ENCODE measurements at regions not wholly inside any gene's neighbourhood (a gene's known extent, or its start where the extent isn't known, plus 50 kb on each side); places are given as distances from the start of the nearest gene placed in this dataset.

DNA sequence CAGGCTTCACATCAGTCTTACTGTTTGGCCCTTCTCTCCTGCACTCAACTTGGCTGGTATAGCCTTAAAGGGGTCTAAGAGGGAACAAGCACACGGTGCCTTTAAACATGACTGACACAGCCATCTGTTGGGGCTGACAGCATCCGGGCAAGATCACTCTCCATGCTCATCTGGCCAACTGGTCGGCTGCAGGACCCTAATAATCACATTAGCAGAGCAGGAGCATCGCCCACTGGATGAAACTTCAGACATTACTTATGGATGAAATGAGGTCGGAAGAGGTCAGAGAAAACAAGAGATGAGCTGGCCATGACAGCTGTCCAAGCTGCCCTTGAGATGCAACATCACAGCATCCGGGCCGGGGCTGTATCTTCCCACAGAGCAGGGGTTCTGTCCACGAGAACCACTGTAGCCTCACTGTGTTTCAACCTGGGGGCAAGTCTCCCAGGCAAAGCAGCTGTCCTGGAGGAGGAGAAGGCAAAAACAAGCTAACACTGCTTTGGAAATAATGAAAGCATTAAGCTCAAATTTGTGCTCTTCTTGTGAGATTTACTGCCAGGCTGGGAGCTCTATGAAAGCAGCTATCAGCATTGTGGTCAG is 94.4 kb upstream of the TTC29 start:
- Histone ChIP-seq H3K4me3 (no peak overlapping the region), H3K36me3 (no peaks in the 10 kb centered on the region), H3K27ac (no peak overlapping the region), H3K9me3 (no peaks in the 10 kb centered on the region), H3K4me1 (replicated peaks) (no peaks in the 10 kb centered on the region), H3K27me3 (replicated peaks; ENCODE audit: insufficient read depth) (no peaks in the 10 kb centered on the region)
- WGBS = 94% methylated on average over 8 of the region's 8 CpGs
- TF ChIP-seq, protein P1, sequence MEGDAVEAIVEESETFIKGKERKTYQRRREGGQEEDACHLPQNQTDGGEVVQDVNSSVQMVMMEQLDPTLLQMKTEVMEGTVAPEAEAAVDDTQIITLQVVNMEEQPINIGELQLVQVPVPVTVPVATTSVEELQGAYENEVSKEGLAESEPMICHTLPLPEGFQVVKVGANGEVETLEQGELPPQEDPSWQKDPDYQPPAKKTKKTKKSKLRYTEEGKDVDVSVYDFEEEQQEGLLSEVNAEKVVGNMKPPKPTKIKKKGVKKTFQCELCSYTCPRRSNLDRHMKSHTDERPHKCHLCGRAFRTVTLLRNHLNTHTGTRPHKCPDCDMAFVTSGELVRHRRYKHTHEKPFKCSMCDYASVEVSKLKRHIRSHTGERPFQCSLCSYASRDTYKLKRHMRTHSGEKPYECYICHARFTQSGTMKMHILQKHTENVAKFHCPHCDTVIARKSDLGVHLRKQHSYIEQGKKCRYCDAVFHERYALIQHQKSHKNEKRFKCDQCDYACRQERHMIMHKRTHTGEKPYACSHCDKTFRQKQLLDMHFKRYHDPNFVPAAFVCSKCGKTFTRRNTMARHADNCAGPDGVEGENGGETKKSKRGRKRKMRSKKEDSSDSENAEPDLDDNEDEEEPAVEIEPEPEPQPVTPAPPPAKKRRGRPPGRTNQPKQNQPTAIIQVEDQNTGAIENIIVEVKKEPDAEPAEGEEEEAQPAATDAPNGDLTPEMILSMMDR (IDR thresholded peaks at IDR 0.05) = no peak
- TF ChIP-seq POLR2A (IDR thresholded peaks at IDR 0.05) = no peak
- DNase-seq (ENCODE audit: low spot score) = no peak
- intact Hi-C loops (cut with DNase I) = no loop called here

DNA sequence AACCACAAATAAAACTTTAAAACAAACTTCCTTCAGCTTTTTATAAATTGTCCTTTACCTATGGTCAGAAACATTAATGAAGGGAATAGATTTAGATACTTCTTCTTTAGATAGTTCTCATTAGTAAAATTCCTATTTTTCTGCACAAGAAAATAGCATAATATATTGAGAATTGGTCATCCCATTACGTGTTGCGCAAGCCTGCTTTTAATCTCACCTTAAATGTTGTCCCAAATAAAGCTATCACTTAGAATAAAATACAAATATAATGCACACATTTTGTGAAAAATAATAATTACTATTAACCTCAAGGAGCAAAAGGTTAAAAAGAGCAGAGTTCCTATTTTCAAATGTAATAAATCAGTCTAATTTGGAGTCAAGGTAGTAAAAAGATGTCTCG is 95.2 kb upstream of the TTC29 start:
- Histone ChIP-seq H3K27ac (no peak overlapping the region), H3K36me3 (no peaks in the 10 kb centered on the region), H3K27me3 (replicated peaks; ENCODE audit: insufficient read depth) (no peaks in the 10 kb centered on the region), H3K9me3 (no peaks in the 10 kb centered on the region), H3K4me1 (replicated peaks) (no peaks in the 10 kb centered on the region), H3K4me3 (no peak overlapping the region)
- TF ChIP-seq POLR2A (IDR thresholded peaks at IDR 0.05) (no peak), POLR2AphosphoS5 (IDR thresholded peaks at IDR 0.05) (no peak)
- TF ChIP-seq, protein P1 (IDR thresholded peaks at IDR 0.05) = no peak
- intact Hi-C loops (cut with DNase I) = no loop called here
- WGBS = 84% methylated on average over 3 of the region's 3 CpGs
- no peak for DNase-seq (ENCODE audit: low spot score)

GRCh38 chr4:147041376-147041775 is 95.7 kb upstream of the TTC29 start:
- no peaks in the 10 kb centered on the region for H3K9me3 ChIP-seq
- no peaks in the 10 kb centered on the region for H3K27me3 ChIP-seq (replicated peaks; ENCODE audit: insufficient read depth)
- intact Hi-C loops (cut with DNase I) = no loop called here
- H3K27ac ChIP-seq = no peak overlapping the region
- no peak for TF ChIP-seq POLR2A (IDR thresholded peaks at IDR 0.05)
- no peaks in the 10 kb centered on the region for H3K36me3 ChIP-seq
- H3K4me3 ChIP-seq = no peak overlapping the region
- 43% methylated on average over 4 of the region's 4 CpGs for WGBS
- no peaks in the 10 kb centered on the region for H3K4me1 ChIP-seq (replicated peaks)
- DNase-seq (ENCODE audit: low spot score) = no peak

DNA sequence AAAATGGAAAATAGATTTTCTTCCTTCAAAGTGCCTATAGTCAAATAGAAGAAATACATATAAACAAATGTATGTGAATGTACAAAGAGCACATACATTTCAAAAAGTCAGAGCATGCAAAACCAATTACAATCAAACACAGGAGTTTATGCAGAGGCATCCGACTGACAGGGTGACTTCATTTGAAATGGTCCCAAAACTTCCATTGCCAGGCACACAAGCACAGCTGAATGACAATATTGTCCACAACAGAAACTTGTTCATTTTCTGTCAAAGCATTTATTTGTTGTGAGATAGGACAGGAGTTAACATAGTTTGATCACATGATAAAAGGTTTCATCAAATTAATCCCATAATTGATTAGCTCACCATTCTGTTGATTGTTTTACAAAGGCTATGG is 96.4 kb upstream of the TTC29 start:
- H3K4me3 ChIP-seq = no peak overlapping the region
- no peaks in the 10 kb centered on the region for H3K36me3 ChIP-seq
- TF ChIP-seq, protein P1 (IDR thresholded peaks at IDR 0.05) = no peak
- TF ChIP-seq POLR2A (IDR thresholded peaks at IDR 0.05) = no peak
- no peak for TF ChIP-seq POLR2AphosphoS5 (IDR thresholded peaks at IDR 0.05)
- intact Hi-C loops (cut with DNase I) = no loop called here
- no peaks in the 10 kb centered on the region for H3K27me3 ChIP-seq (replicated peaks; ENCODE audit: insufficient read depth)
- no peaks in the 10 kb centered on the region for H3K9me3 ChIP-seq
- no peak for DNase-seq (ENCODE audit: low spot score)
- 57% methylated on average over 1 of the region's 1 CpG for WGBS
- H3K4me1 ChIP-seq (replicated peaks) = no peaks in the 10 kb centered on the region
- H3K27ac ChIP-seq = no peak overlapping the region

DNA sequence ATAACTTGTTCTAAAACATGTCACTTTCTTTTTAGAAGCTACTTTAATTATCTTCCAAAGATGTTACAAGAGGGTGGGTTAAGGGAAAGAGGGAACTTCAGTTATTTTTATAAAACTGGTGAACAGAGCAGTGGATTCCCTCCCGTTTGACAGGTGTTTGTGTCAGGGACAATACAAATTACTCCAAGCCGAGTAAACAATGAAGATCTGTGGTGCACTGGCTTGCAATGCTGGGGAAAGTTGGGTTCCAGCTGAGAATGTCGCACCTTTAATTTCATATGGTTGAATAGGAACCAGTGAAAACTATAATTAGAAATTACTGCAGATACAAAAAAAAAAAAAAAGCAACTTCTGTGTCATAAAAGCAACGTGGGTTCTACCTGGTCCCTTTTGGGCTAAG is 98.6 kb upstream of the TTC29 start:
- Histone ChIP-seq H3K27ac (no peak overlapping the region), H3K36me3 (no peaks in the 10 kb centered on the region), H3K27me3 (replicated peaks; ENCODE audit: insufficient read depth) (no peaks in the 10 kb centered on the region), H3K4me1 (replicated peaks) (no peaks in the 10 kb centered on the region), H3K4me3 (no peak overlapping the region), H3K9me3 (no peaks in the 10 kb centered on the region)
- DNase-seq (ENCODE audit: low spot score) = no peak
- 43% methylated on average over 4 of the region's 4 CpGs for WGBS
- intact Hi-C loops (cut with DNase I) = no loop called here
- TF ChIP-seq POLR2AphosphoS5 (IDR thresholded peaks at IDR 0.05) (no peak), POLR2A (IDR thresholded peaks at IDR 0.05) (no peak)
- TF ChIP-seq, protein P1 (IDR thresholded peaks at IDR 0.05) = no peak

Data from prostate gland (tissue), 2 donors.